HEK293 (cell line): ENCODE measurements at regions not wholly inside any gene's neighbourhood (a gene's known extent, or its start where the extent isn't known, plus 50 kb on each side); places are given as distances from the start of the nearest gene placed in this dataset.

Experiments
- CTCF ChIA-PET: fragments of 350-600 bp; formaldehyde crosslinking; extraction: SDS; loops from one replicate; lab custom pipeline; 2021; ENCODE audit warnings: antibody characterized with exemption; lab: Yijun Ruan, JAX
- POLR2A ChIA-PET: fragments of 300-600 bp; formaldehyde crosslinking; extraction: SDS; loops from one replicate; lab custom pipeline; 2020; ENCODE audit warnings: antibody characterized with exemption, inconsistent platforms; lab: Yijun Ruan, JAX
- H3K27ac ChIP-seq: fragments of 200-500 bp; sonication (Bioruptor generic); 2 replicates; pipeline ENCODE4 v1.5.1; 2014; ENCODE audit warnings: low read depth, low read length, control low read depth, inconsistent platforms; ENCODE audit errors: extremely low read depth
- H3K36me3 ChIP-seq, 2 experiments: fragments of 200-500 bp in 1 of 2; sonication (Bioruptor generic) in 1 of 2; 1 replicate in 1 of 2; 2 replicates in 1 of 2; pipeline ENCODE4 v1.5.1; 2014 to 2017; ENCODE audit warnings: inconsistent platforms in 2 of 2, low read length in 2 of 2; ENCODE audit not compliant: control insufficient read depth in 2 of 2, insufficient read depth in 1 of 2
- H3K4me1 ChIP-seq: fragments of 200-500 bp; sonication (Bioruptor generic); 2 replicates; pipeline ENCODE4 v1.5.1; 2014; ENCODE audit warnings: mild to moderate bottlenecking, low read length, inconsistent platforms; ENCODE audit not compliant: control insufficient read depth, insufficient read depth
- H3K4me3 ChIP-seq: 2 replicates; pipeline ENCODE4 v1.5.1; 2011; ENCODE audit warnings: low read depth, mild to moderate bottlenecking, control low read depth, low read length, moderate library complexity
- H3K9me3 ChIP-seq: fragments of 200-500 bp; sonication (Bioruptor generic); 2 replicates; pipeline ENCODE4 v1.5.1; 2014; ENCODE audit warnings: low read depth, low read length, inconsistent platforms; ENCODE audit not compliant: control insufficient read depth, insufficient read depth
- GLI4 ChIP-seq: fragments of 450-650 bp; formaldehyde crosslinking; IDR thresholded peaks from 2 replicates; pipeline ENCODE4 v1.5.1; 2016; ENCODE audit warnings: missing biosample characterization, missing genetic modification characterization
- KLF8 ChIP-seq: fragments of 450-650 bp; formaldehyde crosslinking; IDR thresholded peaks from 2 replicates; pipeline ENCODE4 v1.5.1; 2016; ENCODE audit warnings: missing biosample characterization, missing genetic modification characterization
- PRDM6 ChIP-seq: fragments of 450-650 bp; formaldehyde crosslinking; IDR thresholded peaks from 2 replicates; pipeline ENCODE4 v1.5.1; 2017; ENCODE audit warnings: missing biosample characterization, missing genetic modification characterization
- SP7 ChIP-seq: fragments of 450-650 bp; formaldehyde crosslinking; IDR thresholded peaks from 2 replicates; pipeline ENCODE4 v1.5.1; 2016; ENCODE audit warnings: missing biosample characterization, missing genetic modification characterization
- ZBTB17 ChIP-seq: fragments of 450-650 bp; formaldehyde crosslinking; IDR thresholded peaks from 2 replicates; pipeline ENCODE4 v1.5.1; 2016; ENCODE audit warnings: missing biosample characterization, missing genetic modification characterization
- ZBTB44 ChIP-seq: fragments of 450-650 bp; IDR thresholded peaks from 2 replicates; pipeline ENCODE4 v1.5.1; 2018; ENCODE audit warnings: missing biosample characterization, mild to moderate bottlenecking, missing genetic modification characterization
- ZBTB7A ChIP-seq: fragments of 450-650 bp; formaldehyde crosslinking; IDR thresholded peaks from 2 replicates; pipeline ENCODE4 v1.5.1; 2016; ENCODE audit warnings: low read depth, missing biosample characterization, missing genetic modification characterization
- ZNF175 ChIP-seq: fragments of 450-650 bp; formaldehyde crosslinking; IDR thresholded peaks from 2 replicates; pipeline ENCODE4 v1.5.1; 2016; ENCODE audit warnings: missing biosample characterization, missing genetic modification characterization
- ZNF184 ChIP-seq: fragments of 450-650 bp; IDR thresholded peaks from 2 replicates; pipeline ENCODE4 v1.5.1; 2018; ENCODE audit warnings: missing biosample characterization, mild to moderate bottlenecking, missing genetic modification characterization
- ZNF23 ChIP-seq: fragments of 450-650 bp; formaldehyde crosslinking; IDR thresholded peaks from 2 replicates; pipeline ENCODE4 v1.5.1; 2016; ENCODE audit warnings: missing biosample characterization, missing genetic modification characterization, borderline replicate concordance
- ZNF324 ChIP-seq: fragments of 450-650 bp; formaldehyde crosslinking; IDR thresholded peaks from 2 replicates; pipeline ENCODE4 v1.5.1; 2016; ENCODE audit warnings: missing biosample characterization, missing genetic modification characterization
- ZNF335 ChIP-seq: fragments of 450-650 bp; formaldehyde crosslinking; conservative IDR thresholded peaks from 2 replicates; pipeline ENCODE4 v1.5.1; 2016; ENCODE audit warnings: missing biosample characterization, missing genetic modification characterization
- ZNF404 ChIP-seq: fragments of 450-650 bp; formaldehyde crosslinking; IDR thresholded peaks from 2 replicates; pipeline ENCODE4 v1.5.1; 2017; ENCODE audit warnings: missing biosample characterization, missing genetic modification characterization
- ZNF518A ChIP-seq: fragments of 450-650 bp; formaldehyde crosslinking; conservative IDR thresholded peaks from 2 replicates; pipeline ENCODE4 v1.5.1; 2016; ENCODE audit warnings: low read depth, missing biosample characterization, missing genetic modification characterization
- ZNF558 ChIP-seq: fragments of 450-650 bp; formaldehyde crosslinking; IDR thresholded peaks from 2 replicates; pipeline ENCODE4 v1.5.1; 2016; ENCODE audit warnings: missing biosample characterization, missing genetic modification characterization
- ZNF660 ChIP-seq: fragments of 450-650 bp; IDR thresholded peaks from 2 replicates; pipeline ENCODE4 v1.5.1; 2018; ENCODE audit warnings: missing biosample characterization, mild to moderate bottlenecking, missing genetic modification characterization
- ZNF768 ChIP-seq: fragments of 450-650 bp; formaldehyde crosslinking; IDR thresholded peaks from 2 replicates; pipeline ENCODE4 v1.5.1; 2018; ENCODE audit warnings: missing biosample characterization, mild to moderate bottlenecking, missing genetic modification characterization
- ZSCAN30 ChIP-seq: fragments of 450-650 bp; IDR thresholded peaks from 2 replicates; pipeline ENCODE4 v1.5.1; 2018; ENCODE audit warnings: missing biosample characterization, mild to moderate bottlenecking, missing genetic modification characterization, moderate library complexity
- TF ChIP-seq, protein P1 (sequence below): fragments of 450-650 bp; formaldehyde crosslinking; conservative IDR thresholded peaks from 2 replicates; pipeline ENCODE4 v1.5.1; 2016; ENCODE audit warnings: low read depth, missing biosample characterization, missing genetic modification characterization
- TF ChIP-seq, protein P2 (sequence below): fragments of 450-650 bp; formaldehyde crosslinking; IDR thresholded peaks from 2 replicates; pipeline ENCODE4 v1.5.1; 2016; ENCODE audit warnings: missing biosample characterization, missing genetic modification characterization

DNA sequence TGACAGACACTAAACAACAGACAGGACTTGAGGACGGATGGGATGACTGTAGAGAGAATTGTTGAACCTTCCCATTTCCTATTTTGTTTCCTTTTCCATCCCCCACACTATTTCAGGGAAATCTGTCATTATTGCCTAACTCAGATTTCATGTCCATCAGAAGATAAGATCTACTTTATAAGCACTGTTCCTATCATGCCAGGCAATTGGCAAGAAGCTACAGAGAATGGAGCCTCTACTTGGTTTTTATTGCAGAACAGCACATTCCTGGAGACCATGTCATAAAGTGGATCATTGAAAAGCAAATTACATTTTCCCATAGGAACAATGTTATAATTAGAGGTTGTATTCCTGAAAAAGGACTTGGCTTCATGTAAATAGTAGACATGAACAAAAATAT is 173.7 kb upstream of the KIF2A start (continued):
- TF ChIP-seq ZSCAN30 (tag by site-specific recombination) (no peak), SP7 (tag by site-specific recombination) (no peak)
- TF ChIP-seq, all 188 proteins: peak for 0

DNA sequence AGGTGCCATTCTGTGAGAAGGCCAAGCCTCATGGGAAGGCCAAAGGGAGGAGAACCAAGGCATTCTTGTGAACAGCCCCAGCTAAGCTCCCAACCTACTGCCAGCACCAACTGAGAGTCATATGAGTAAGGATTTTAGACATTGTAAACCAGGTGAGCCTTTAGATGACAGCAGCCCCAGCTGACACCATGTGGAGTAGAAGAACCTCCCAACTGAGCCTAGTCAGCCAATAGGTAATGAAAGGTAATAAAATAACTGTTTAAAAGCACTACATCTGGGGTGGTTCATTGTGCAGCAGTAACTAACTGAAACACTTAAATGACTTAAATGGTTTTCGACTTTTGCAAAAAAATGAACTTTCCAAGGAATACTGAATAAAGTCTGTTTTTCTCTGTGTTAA is 172.6 kb upstream of the KIF2A start:
- Histone ChIP-seq H3K36me3 (no peaks in the 10 kb centered on the region), H3K9me3 (no peaks in the 10 kb centered on the region), H3K4me1 (no peaks in the 10 kb centered on the region), H3K4me3 (no peak overlapping the region), H3K27ac (no peak overlapping the region)
- ChIA-PET POLR2A (no interaction called here), CTCF (interaction anchor here (0.6 to 1.4 kb wide), 3 partner anchors 8 to 81 kb away, joined by 4 to 5 read pairs (median 4); no protein-coding TSS in a partner anchor)
- TF ChIP-seq ZNF768 (tag by site-specific recombination) (no peak), ZNF324 (tag by site-specific recombination) (no peak), KLF8 (tag by site-specific recombination) (no peak), ZNF335 (tag by site-specific recombination) (no peak), ZNF660 (no peak), ZNF558 (tag by site-specific recombination) (no peak), ZBTB17 (tag by site-specific recombination) (no peak), GLI4 (no peak), ZNF184 (tag by site-specific recombination) (no peak), ZNF175 (tag by site-specific recombination) (no peak), ZNF23 (tag by site-specific recombination) (no peak), ZBTB44 (tag by site-specific recombination) (no peak), PRDM6 (tag by site-specific recombination) (no peak), ZNF518A (no peak), ZBTB7A (tag by site-specific recombination) (no peak), ZNF404 (tag by site-specific recombination) (no peak)
- TF ChIP-seq, protein P1, sequence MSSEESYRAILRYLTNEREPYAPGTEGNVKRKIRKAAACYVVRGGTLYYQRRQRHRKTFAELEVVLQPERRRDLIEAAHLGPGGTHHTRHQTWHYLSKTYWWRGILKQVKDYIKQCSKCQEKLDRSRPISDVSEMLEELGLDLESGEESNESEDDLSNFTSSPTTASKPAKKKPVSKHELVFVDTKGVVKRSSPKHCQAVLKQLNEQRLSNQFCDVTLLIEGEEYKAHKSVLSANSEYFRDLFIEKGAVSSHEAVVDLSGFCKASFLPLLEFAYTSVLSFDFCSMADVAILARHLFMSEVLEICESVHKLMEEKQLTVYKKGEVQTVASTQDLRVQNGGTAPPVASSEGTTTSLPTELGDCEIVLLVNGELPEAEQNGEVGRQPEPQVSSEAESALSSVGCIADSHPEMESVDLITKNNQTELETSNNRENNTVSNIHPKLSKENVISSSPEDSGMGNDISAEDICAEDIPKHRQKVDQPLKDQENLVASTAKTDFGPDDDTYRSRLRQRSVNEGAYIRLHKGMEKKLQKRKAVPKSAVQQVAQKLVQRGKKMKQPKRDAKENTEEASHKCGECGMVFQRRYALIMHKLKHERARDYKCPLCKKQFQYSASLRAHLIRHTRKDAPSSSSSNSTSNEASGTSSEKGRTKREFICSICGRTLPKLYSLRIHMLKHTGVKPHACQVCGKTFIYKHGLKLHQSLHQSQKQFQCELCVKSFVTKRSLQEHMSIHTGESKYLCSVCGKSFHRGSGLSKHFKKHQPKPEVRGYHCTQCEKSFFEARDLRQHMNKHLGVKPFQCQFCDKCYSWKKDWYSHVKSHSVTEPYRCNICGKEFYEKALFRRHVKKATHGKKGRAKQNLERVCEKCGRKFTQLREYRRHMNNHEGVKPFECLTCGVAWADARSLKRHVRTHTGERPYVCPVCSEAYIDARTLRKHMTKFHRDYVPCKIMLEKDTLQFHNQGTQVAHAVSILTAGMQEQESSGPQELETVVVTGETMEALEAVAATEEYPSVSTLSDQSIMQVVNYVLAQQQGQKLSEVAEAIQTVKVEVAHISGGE (tag by site-specific recombination), result no peak
- TF ChIP-seq, protein P2, sequence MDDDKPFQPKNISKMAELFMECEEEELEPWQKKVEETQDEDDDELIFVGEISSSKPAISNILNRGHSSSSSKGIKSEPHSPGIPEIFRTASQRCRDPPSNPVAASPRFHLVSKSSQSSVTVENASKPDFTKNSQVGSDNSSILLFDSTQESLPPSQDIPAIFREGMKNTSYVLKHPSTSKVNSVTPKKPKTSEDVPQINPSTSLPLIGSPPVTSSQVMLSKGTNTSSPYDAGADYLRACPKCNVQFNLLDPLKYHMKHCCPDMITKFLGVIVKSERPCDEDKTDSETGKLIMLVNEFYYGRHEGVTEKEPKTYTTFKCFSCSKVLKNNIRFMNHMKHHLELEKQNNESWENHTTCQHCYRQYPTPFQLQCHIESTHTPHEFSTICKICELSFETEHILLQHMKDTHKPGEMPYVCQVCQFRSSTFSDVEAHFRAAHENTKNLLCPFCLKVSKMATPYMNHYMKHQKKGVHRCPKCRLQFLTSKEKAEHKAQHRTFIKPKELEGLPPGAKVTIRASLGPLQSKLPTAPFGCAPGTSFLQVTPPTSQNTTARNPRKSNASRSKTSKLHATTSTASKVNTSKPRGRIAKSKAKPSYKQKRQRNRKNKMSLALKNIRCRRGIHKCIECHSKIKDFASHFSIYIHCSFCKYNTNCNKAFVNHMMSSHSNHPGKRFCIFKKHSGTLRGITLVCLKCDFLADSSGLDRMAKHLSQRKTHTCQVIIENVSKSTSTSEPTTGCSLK (tag by site-specific recombination), result no peak
